Right atrium auricular region (tissue), 2 donors: ENCODE measurements at regions not wholly inside any gene's neighbourhood (a gene's known extent, or its start where the extent isn't known, plus 50 kb on each side); places are given as distances from the start of the nearest gene placed in this dataset.

ENCODE experiments used
- DNase-seq: peaks from one replicate; pipeline ENCODE4 v3.0.0-alpha.2; 2019; ENCODE audit warnings: low spot score
- H3K27ac ChIP-seq, 2 donors: fragments of 200-600 bp; sonication (generic); 1 replicate in 1 of 2; 2 replicates in 1 of 2; pipeline ENCODE4 v1.5.1; 2016 to 2019
- H3K27me3 ChIP-seq, 2 donors: fragments of 200-600 bp; sonication (generic); one replicate each; pipeline versions ENCODE4 v1.5.1 to v1.6.0; 2017 to 2019
- H3K36me3 ChIP-seq: fragments of 200-600 bp; sonication (generic); one replicate; pipeline ENCODE4 v1.5.1; 2016
- H3K4me1 ChIP-seq, 2 donors: fragments of 200-600 bp; sonication (generic); one replicate each; pipeline versions ENCODE4 v1.5.1 to v1.6.0; 2017 to 2019
- H3K4me3 ChIP-seq, 2 donors: fragments of 200-600 bp; sonication (generic); 1 replicate in 1 of 2; 2 replicates in 1 of 2; pipeline ENCODE4 v1.5.1; 2017 to 2019; ENCODE audit warnings: mild to moderate bottlenecking in 1 of 2, moderate library complexity in 1 of 2
- H3K9me3 ChIP-seq, 2 donors: fragments of 200-600 bp; sonication (generic); one replicate each; pipeline ENCODE4 v1.5.1; 2019
- CTCF ChIP-seq, 2 donors: fragments of 200-600 bp; sonication (generic); IDR thresholded peaks; one replicate each; pipeline ENCODE4 v1.5.1; 2019; ENCODE audit warnings: antibody characterized with exemption in 2 of 2

DNA sequence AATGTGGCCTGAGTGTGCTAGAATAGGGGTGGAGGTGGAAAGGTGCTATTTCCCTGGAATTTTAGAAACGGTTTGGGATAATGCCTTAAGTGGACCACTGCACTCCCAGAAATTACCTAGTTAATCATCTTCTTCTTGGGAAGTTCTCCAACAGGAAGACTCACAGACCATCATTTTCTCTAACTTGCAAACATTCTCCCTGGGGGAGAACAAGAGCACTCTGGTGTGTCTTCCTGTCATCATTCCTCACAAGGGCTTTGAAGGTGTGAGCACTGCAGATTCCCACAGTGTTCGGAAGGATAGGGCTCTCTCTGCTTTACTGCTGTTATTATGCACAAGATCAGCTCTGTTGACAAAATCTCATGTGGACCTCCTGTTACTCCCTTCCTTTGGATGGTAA lies 54.9 kb upstream of the TSPAN2 start:
- DNase-seq: no peak

DNA sequence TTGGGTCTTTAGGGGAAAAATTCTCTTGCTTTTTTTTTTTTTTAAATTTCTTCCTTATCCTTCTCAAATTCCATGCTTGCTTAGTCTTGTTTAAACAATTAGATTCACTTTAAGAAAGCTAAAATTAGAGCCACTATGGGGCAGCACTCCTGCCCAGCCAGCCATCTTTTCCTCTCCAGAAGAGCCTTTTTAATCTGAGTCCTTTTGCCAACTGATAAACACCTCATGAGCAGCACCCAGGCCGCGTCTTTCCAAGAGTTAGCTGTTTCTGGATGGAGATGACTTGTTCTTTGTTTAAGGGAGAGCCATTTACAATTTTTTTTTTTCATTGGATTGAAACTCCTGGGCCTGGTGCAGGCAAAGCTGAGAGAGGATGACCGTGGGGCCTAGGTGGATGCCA lies 53.3 kb upstream of the TSPAN2 start:
- peak in 1 of 2 donors; percentile 42 for TF ChIP-seq CTCF (IDR thresholded peaks at IDR 0.05)
- peaks cover 0 to 20% of the 10 kb centered on the region in 2 donors for H3K4me1 ChIP-seq
- H3K4me3 ChIP-seq: no peak overlapping the region
- no peaks in the 10 kb centered on the region for H3K27me3 ChIP-seq
- peak overlapping the region in 1 of 2 donors; percentile 14 for H3K27ac ChIP-seq
- H3K36me3 ChIP-seq: no peaks in the 10 kb centered on the region
- H3K9me3 ChIP-seq: no peaks in the 10 kb centered on the region
- DNase-seq: no peak

More for the DNA sequence above, 54.9 kb upstream of the TSPAN2 start:
- H3K4me3 ChIP-seq: no peak overlapping the region
- H3K27ac ChIP-seq: no peak overlapping the region
- no peak for TF ChIP-seq CTCF (IDR thresholded peaks at IDR 0.05)
- no peaks in the 10 kb centered on the region for H3K27me3 ChIP-seq
- no peaks in the 10 kb centered on the region for H3K9me3 ChIP-seq
- no peaks in the 10 kb centered on the region for H3K36me3 ChIP-seq
- peaks cover 0 to 17% of the 10 kb centered on the region in 2 donors for H3K4me1 ChIP-seq

GRCh38 chr1:115141145-115141454 lies 51.8 kb upstream of the TSPAN2 start:
- no peak for TF ChIP-seq CTCF (IDR thresholded peaks at IDR 0.05)
- H3K4me1 ChIP-seq: peaks cover 0 to 20% of the 10 kb centered on the region in 2 donors
- H3K36me3 ChIP-seq: no peaks in the 10 kb centered on the region
- H3K9me3 ChIP-seq: no peaks in the 10 kb centered on the region
- H3K4me3 ChIP-seq: no peak overlapping the region
- no peaks in the 10 kb centered on the region for H3K27me3 ChIP-seq
- no peak overlapping the region for H3K27ac ChIP-seq
- DNase-seq: no peak

DNA sequence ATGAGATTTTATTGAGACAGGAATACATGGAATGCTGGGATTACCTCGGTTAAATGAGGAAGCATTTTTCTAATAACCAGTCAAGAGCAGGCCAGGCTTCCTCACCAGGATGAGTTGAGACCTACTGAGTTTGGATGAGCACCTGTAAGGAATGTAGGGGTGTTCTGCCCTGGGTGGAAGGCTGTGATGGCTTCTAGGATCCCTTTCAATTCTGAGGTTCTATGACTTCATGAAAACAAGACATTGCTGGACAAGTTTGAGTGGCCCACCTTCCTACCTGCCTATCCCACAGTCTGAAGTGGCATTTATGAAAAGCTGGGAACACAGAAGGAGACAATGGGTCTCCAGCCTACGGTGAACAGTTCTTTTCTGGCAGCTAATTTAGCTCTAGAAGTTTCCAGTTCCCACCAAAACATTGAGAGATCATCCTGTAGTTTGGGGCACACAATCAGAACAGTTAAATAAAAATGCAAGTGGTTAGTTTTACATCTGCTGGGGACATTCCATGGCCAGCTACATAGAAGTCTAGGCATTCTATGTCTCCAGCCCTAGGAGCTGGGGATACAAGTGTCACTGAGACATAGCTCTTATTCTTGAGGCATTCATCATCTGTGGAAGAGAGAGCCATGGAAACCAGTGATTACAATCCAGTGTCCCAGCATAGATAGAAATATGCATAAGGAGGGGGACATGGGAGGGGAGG lies 51.3 kb upstream of the TSPAN2 start:
- TF ChIP-seq CTCF (IDR thresholded peaks at IDR 0.05): no peak
- Histone ChIP-seq H3K9me3 (no peaks in the 10 kb centered on the region), H3K36me3 (no peaks in the 10 kb centered on the region), H3K27me3 (no peaks in the 10 kb centered on the region), H3K27ac (no peak overlapping the region), H3K4me3 (no peak overlapping the region), H3K4me1 (peaks cover 0 to 20% of the 10 kb centered on the region in 2 donors)
- no peak for DNase-seq

DNA sequence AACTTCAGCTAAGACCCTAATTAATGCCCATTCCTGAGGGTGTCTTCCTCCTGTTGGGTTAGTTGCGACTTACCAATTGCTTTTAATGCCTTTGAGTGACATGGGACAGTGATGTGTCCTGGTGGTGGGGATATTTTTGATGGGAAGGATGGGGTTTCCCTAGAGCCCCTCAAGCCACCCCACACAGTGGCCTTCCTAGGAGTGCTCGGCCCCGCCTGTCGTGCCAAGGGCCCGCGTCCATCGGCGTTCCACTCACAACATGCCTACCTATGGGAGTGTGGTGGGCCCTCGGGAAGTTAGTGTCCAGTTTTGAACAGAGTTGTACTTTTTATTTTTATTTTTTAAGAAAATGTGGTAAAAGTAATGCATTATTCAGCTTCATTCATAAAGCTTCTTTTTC lies 50.1 kb upstream of the TSPAN2 start:
- no peak for DNase-seq
- H3K4me3 ChIP-seq: no peak overlapping the region
- H3K36me3 ChIP-seq: no peaks in the 10 kb centered on the region
- no peaks in the 10 kb centered on the region for H3K27me3 ChIP-seq
- TF ChIP-seq CTCF (IDR thresholded peaks at IDR 0.05): no peak
- no peaks in the 10 kb centered on the region for H3K9me3 ChIP-seq
- H3K27ac ChIP-seq: peak overlapping the region in 1 of 2 donors; percentile 16
- H3K4me1 ChIP-seq: peaks cover 0 to 30% of the 10 kb centered on the region in 2 donors
